ENCODE measurements at regions not wholly inside any gene's neighbourhood (a gene's known extent, or its start where the extent isn't known, plus 50 kb on each side); places are given as distances from the start of the nearest gene placed in this dataset.
"Not testable (repeated sequence)": the region's sequence is repeated elsewhere in the genome, so short reads cannot be mapped to it uniquely, and the experiment has no call there.

- in situ Hi-C loops (cut with HindIII; ENCODE audit: low sequenced_read_pairs): no loop called here
Measured at GRCh38 chr17:71765437-71765836, 355.4 kb upstream of the SOX9 start.

GRCh38 chr17:71769850-71770249 is 351.0 kb upstream of the SOX9 start:
- in situ Hi-C loops (cut with HindIII; ENCODE audit: low sequenced_read_pairs): no loop called here

GRCh38 chr17:71777048-71777640 is 343.7 kb upstream of the SOX9 start:
- in situ Hi-C loops (cut with HindIII; ENCODE audit: low sequenced_read_pairs): no loop called here

- in situ Hi-C loops (cut with HindIII; ENCODE audit: low sequenced_read_pairs): no loop called here
Measured at GRCh38 chr17:71779482-71779881, 341.3 kb upstream of the SOX9 start.

- in situ Hi-C loops (cut with HindIII; ENCODE audit: low sequenced_read_pairs): no loop called here
Measured at GRCh38 chr17:71780596-71780995, 340.2 kb upstream of the SOX9 start.

GRCh38 chr17:71782021-71782420 is 338.8 kb upstream of the SOX9 start:
- in situ Hi-C loops (cut with HindIII; ENCODE audit: low sequenced_read_pairs): not testable (repeated sequence)

- in situ Hi-C loops (cut with HindIII; ENCODE audit: low sequenced_read_pairs): no loop called here
Measured at GRCh38 chr17:71790791-71791190, 330.0 kb upstream of the SOX9 start.

GRCh38 chr17:71791311-71791710 is 329.5 kb upstream of the SOX9 start:
- in situ Hi-C loops (cut with HindIII; ENCODE audit: low sequenced_read_pairs): no loop called here

- in situ Hi-C loops (cut with HindIII; ENCODE audit: low sequenced_read_pairs): no loop called here
Measured at GRCh38 chr17:71792966-71793365, 327.9 kb upstream of the SOX9 start.

- in situ Hi-C loops (cut with HindIII; ENCODE audit: low sequenced_read_pairs): no loop called here
Measured at GRCh38 chr17:71793518-71793917, 327.3 kb upstream of the SOX9 start.

- in situ Hi-C loops (cut with HindIII; ENCODE audit: low sequenced_read_pairs): no loop called here
Measured at GRCh38 chr17:71798701-71799100, 322.1 kb upstream of the SOX9 start.

GRCh38 chr17:71799657-71800056 is 321.2 kb upstream of the SOX9 start:
- in situ Hi-C loops (cut with HindIII; ENCODE audit: low sequenced_read_pairs): no loop called here

GRCh38 chr17:71801301-71801700 is 319.5 kb upstream of the SOX9 start:
- in situ Hi-C loops (cut with HindIII; ENCODE audit: low sequenced_read_pairs): no loop called here

- in situ Hi-C loops (cut with HindIII; ENCODE audit: low sequenced_read_pairs): no loop called here
Measured at GRCh38 chr17:71802663-71803062, 318.2 kb upstream of the SOX9 start.

GRCh38 chr17:71803656-71804284 is 317.1 kb upstream of the SOX9 start:
- in situ Hi-C loops (cut with HindIII; ENCODE audit: low sequenced_read_pairs): no loop called here

- in situ Hi-C loops (cut with HindIII; ENCODE audit: low sequenced_read_pairs): no loop called here
Measured at GRCh38 chr17:71809537-71809936, 311.3 kb upstream of the SOX9 start.

GRCh38 chr17:71813861-71814260 is 307.0 kb upstream of the SOX9 start:
- in situ Hi-C loops (cut with HindIII; ENCODE audit: low sequenced_read_pairs): not testable (repeated sequence)

GRCh38 chr17:71821511-71821910 is 299.3 kb upstream of the SOX9 start:
- in situ Hi-C loops (cut with HindIII; ENCODE audit: low sequenced_read_pairs): no loop called here

- in situ Hi-C loops (cut with HindIII; ENCODE audit: low sequenced_read_pairs): no loop called here
Measured at GRCh38 chr17:71824671-71825070, 296.1 kb upstream of the SOX9 start.

- in situ Hi-C loops (cut with HindIII; ENCODE audit: low sequenced_read_pairs): no loop called here
Measured at GRCh38 chr17:71825687-71826086, 295.1 kb upstream of the SOX9 start.

- in situ Hi-C loops (cut with HindIII; ENCODE audit: low sequenced_read_pairs): no loop called here
Measured at GRCh38 chr17:71828182-71828596, 292.6 kb upstream of the SOX9 start.

- in situ Hi-C loops (cut with HindIII; ENCODE audit: low sequenced_read_pairs): no loop called here
Measured at GRCh38 chr17:71830866-71831265, 290.0 kb upstream of the SOX9 start.

GRCh38 chr17:71842986-71843385 is 277.8 kb upstream of the SOX9 start:
- in situ Hi-C loops (cut with HindIII; ENCODE audit: low sequenced_read_pairs): no loop called here

Measured in DLD1 (cell line).